ENCODE measurements at regions not wholly inside any gene's neighbourhood (a gene's known extent, or its start where the extent isn't known, plus 50 kb on each side); places are given as distances from the start of the nearest gene placed in this dataset.
A peak's percentile ranks its signal among the peaks of the same experiment; 100 is the strongest.

GRCh38 chr5:72557167-72558045 lies 50.2 kb upstream of the ZNF366 start:
- Histone ChIP-seq H3K4me3 (peak overlapping the region; percentile 39 to 47), H3K36me3 (no peaks in the 10 kb centered on the region), H3K27ac (peak overlapping the region; percentile 60 to 62), H3K27me3 (no peaks in the 10 kb centered on the region), H3K4me1 (peaks cover 0 to 16% (median 10%) of the 10 kb centered on the region in 4 donors), H3K9me3 (no peaks in the 10 kb centered on the region)
- no peak for DNase-seq
- intact Hi-C loops (cut with DNase I; ENCODE audit: low total_unique reads), result no loop called here
- TF ChIP-seq, protein P1, sequence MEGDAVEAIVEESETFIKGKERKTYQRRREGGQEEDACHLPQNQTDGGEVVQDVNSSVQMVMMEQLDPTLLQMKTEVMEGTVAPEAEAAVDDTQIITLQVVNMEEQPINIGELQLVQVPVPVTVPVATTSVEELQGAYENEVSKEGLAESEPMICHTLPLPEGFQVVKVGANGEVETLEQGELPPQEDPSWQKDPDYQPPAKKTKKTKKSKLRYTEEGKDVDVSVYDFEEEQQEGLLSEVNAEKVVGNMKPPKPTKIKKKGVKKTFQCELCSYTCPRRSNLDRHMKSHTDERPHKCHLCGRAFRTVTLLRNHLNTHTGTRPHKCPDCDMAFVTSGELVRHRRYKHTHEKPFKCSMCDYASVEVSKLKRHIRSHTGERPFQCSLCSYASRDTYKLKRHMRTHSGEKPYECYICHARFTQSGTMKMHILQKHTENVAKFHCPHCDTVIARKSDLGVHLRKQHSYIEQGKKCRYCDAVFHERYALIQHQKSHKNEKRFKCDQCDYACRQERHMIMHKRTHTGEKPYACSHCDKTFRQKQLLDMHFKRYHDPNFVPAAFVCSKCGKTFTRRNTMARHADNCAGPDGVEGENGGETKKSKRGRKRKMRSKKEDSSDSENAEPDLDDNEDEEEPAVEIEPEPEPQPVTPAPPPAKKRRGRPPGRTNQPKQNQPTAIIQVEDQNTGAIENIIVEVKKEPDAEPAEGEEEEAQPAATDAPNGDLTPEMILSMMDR (IDR thresholded peaks at IDR 0.05), result no peak
